GM12873 (cell line): ENCODE measurements at regions not wholly inside any gene's neighbourhood (a gene's known extent, or its start where the extent isn't known, plus 50 kb on each side); places are given as distances from the start of the nearest gene placed in this dataset.

Source experiments
- CTCF ChIP-seq: IDR thresholded peaks from 2 replicates; pipeline ENCODE4 v1.5.1; 2012; ENCODE audit warnings: low read depth, mild to moderate bottlenecking, moderate library complexity, low read length, control low read depth; ENCODE audit not compliant: insufficient read depth; ENCODE audit errors: missing control alignments

GRCh38 chr2:57314682-57315081, 731.9 kb upstream of the VRK2 start:
- no peak for TF ChIP-seq CTCF

- TF ChIP-seq CTCF = no peak
Observed at GRCh38 chr2:57330447-57330846, 716.2 kb upstream of the VRK2 start.

GRCh38 chr2:57333221-57333620, 713.4 kb upstream of the VRK2 start:
- TF ChIP-seq CTCF = no peak

- no peak for TF ChIP-seq CTCF
Observed at GRCh38 chr2:57343391-57344006, 703.1 kb upstream of the VRK2 start.

GRCh38 chr2:57368190-57368589, 678.4 kb upstream of the VRK2 start:
- no peak for TF ChIP-seq CTCF

GRCh38 chr2:57370882-57371585, 675.6 kb upstream of the VRK2 start:
- TF ChIP-seq CTCF = no peak

- TF ChIP-seq CTCF = no peak
Observed at GRCh38 chr2:57372237-57372984, 674.2 kb upstream of the VRK2 start.
